MM.1S (cell line): ENCODE measurements at regions not wholly inside any gene's neighbourhood (a gene's known extent, or its start where the extent isn't known, plus 50 kb on each side); places are given as distances from the start of the nearest gene placed in this dataset.

Experiments used
- CTCF ChIP-seq: fragments of 300-600 bp; sonication (generic); IDR thresholded peaks from 2 replicates; pipeline ENCODE4 v1.5.1; 2016; ENCODE audit warnings: antibody characterized with exemption, low read length, mixed read lengths
- EZH2 ChIP-seq: fragments of 300-600 bp; sonication (generic); optimal IDR thresholded peaks from 2 replicates; pipeline ENCODE3; 2017; ENCODE audit warnings: low read depth, mild to moderate bottlenecking, antibody characterized with exemption, low read length, mixed read lengths

DNA sequence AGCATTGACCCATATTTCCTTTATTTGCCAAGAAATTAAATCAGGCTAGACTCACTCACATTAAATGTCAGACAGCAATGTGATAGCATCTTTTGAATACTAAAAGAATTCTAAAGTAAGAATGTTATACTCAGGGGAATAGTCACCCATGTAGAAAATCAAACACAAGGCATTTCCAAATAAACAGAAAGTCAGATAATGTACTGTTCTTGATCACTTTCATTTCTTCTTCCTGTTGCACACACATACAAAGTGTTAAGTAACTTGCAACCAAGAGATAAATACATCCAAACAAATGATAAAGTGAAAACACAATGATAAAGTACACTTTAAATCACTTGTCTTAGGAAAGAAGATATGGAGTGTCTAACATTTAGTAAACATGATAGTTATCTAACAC lies 1366.6 kb upstream of the MIR17HG start:
- TF ChIP-seq CTCF: no peak
- TF ChIP-seq EZH2: no peak
